H1 (cell line): ENCODE measurements at regions not wholly inside any gene's neighbourhood (a gene's known extent, or its start where the extent isn't known, plus 50 kb on each side); places are given as distances from the start of the nearest gene placed in this dataset.

Experiments used
- CTCF ChIA-PET: fragments of 300-600 bp; sonication (Branson Sonifier 250); formaldehyde crosslinking; loops from one replicate; lab custom pipeline; 2021; ENCODE audit not compliant: partially characterized antibody; lab: Charles Lee
- POLR2A ChIA-PET: fragments of 300-600 bp; sonication (Branson Sonifier 250); formaldehyde crosslinking; loops from one replicate; lab custom pipeline; 2021; ENCODE audit warnings: inconsistent platforms; ENCODE audit not compliant: partially characterized antibody; lab: Charles Lee
- DNase-seq, 2 experiments: peaks; one replicate each; pipeline versions ENCODE4 v3.0.0 to v3.0.0-alpha.2; 2010 to 2022; ENCODE audit warnings: low spot score in 2 of 2, low read depth in 1 of 2, mixed read lengths in 1 of 2
- FAIRE-seq: peaks from 2 replicates; lab custom pipeline; 2011; peaks lifted over from hg19 to GRCh38; lab: Jason Lieb, UNC
- H2AFZ ChIP-seq: 2 replicates; pipeline ENCODE4 v1.8.1; 2012; ENCODE audit warnings: low read length, inconsistent platforms
- H2AK5ac ChIP-seq: 2 replicates; pipeline ENCODE4 v1.6.1; 2013; ENCODE audit warnings: low read depth, low read length
- H2BK120ac ChIP-seq: replicated peaks from 2 replicates; pipeline ENCODE3; 2013; ENCODE audit warnings: low read depth, low read length, inconsistent platforms
- H2BK12ac ChIP-seq: 2 replicates; pipeline ENCODE4 v1.6.1; 2013; ENCODE audit warnings: low read depth, low read length
- H2BK15ac ChIP-seq: 2 replicates; pipeline ENCODE4 v1.6.1; 2013; ENCODE audit warnings: low read length
- H2BK20ac ChIP-seq: 2 replicates; pipeline ENCODE4 v1.6.1; 2013; ENCODE audit warnings: low read length
- H2BK5ac ChIP-seq: 2 replicates; pipeline ENCODE4 v1.6.1; 2013; ENCODE audit warnings: low read depth, low read length
- H3K14ac ChIP-seq: 2 replicates; pipeline ENCODE4 v1.6.1; 2013; ENCODE audit warnings: inconsistent platforms; ENCODE audit not compliant: insufficient read length
- H3K18ac ChIP-seq: 2 replicates; pipeline ENCODE4 v1.6.1; 2013; ENCODE audit warnings: low read length; ENCODE audit errors: extremely low read depth
- H3K23ac ChIP-seq: 2 replicates; pipeline ENCODE4 v1.6.1; 2013; ENCODE audit warnings: inconsistent platforms; ENCODE audit not compliant: insufficient read length
- H3K23me2 ChIP-seq: 2 replicates; pipeline ENCODE4 v1.6.1; 2013; ENCODE audit warnings: low read depth, low read length
- H3K27ac ChIP-seq: 2 replicates; pipeline ENCODE4 v1.6.1; 2011; ENCODE audit warnings: low read depth, low read length, inconsistent platforms
- H3K27me3 ChIP-seq, 4 experiments: replicated peaks in 1 of 4; 1 replicate in 1 of 4; 2 replicates in 3 of 4; pipeline versions ENCODE4 v1.6.1 to v1.8.1; 2011 to 2013; ENCODE audit warnings: low read length in 3 of 4, mild to moderate bottlenecking in 3 of 4, inconsistent platforms in 2 of 4, mixed read lengths in 2 of 4, moderate library complexity in 1 of 4; ENCODE audit not compliant: control insufficient read depth in 3 of 4, insufficient read depth in 3 of 4; ENCODE audit errors: extremely low read depth in 1 of 4
- H3K36me3 ChIP-seq, 4 experiments: 2 replicates each; pipeline versions ENCODE4 v1.6.1 to v1.8.1; 2011 to 2013; ENCODE audit warnings: mild to moderate bottlenecking in 4 of 4, low read length in 3 of 4, moderate library complexity in 2 of 4, control low read depth in 1 of 4, inconsistent platforms in 1 of 4; ENCODE audit not compliant: insufficient read depth in 4 of 4, control insufficient read depth in 2 of 4
- H3K4ac ChIP-seq: replicated peaks from 2 replicates; pipeline ENCODE3; 2013; ENCODE audit warnings: low read length, low read depth, mixed read lengths, inconsistent platforms; ENCODE audit not compliant: insufficient read length
- H3K4me1 ChIP-seq, 4 experiments: replicated peaks in 1 of 4; 1 replicate in 1 of 4; 2 replicates in 3 of 4; pipeline versions ENCODE4 v1.6.1 to v1.8.1; 2011 to 2013; ENCODE audit warnings: low read length in 3 of 4, inconsistent platforms in 2 of 4, mixed read lengths in 1 of 4; ENCODE audit not compliant: insufficient read depth in 4 of 4, control insufficient read depth in 3 of 4
- H3K4me2 ChIP-seq, 2 experiments: 2 replicates each; pipeline versions ENCODE4 v1.6.1 to v1.8.1; 2011 to 2013; ENCODE audit warnings: low read depth in 2 of 2, low read length in 2 of 2, control low read depth in 1 of 2, inconsistent platforms in 1 of 2, mild to moderate bottlenecking in 1 of 2; ENCODE audit not compliant: insufficient read depth in 1 of 2
- H3K4me3 ChIP-seq, 4 experiments: fragments of 200-600, 300-600 bp in 1 of 4; sonication (generic), shearing (Covaris generic), sonication (Bioruptor Twin) in 1 of 4; 2 replicates each; pipeline versions ENCODE4 v1.5.1 to v1.8.1; 2011 to 2016; ENCODE audit warnings: low read length in 4 of 4, low read depth in 3 of 4, control low read depth in 2 of 4, inconsistent platforms in 2 of 4, mild to moderate bottlenecking in 2 of 4, mixed read lengths in 1 of 4, moderate library complexity in 1 of 4; ENCODE audit not compliant: insufficient read depth in 2 of 4; ENCODE audit errors: extremely low read depth in 1 of 4
- H3K56ac ChIP-seq: replicated peaks from 2 replicates; pipeline ENCODE3; 2013; ENCODE audit warnings: low read depth, mild to moderate bottlenecking, mixed read lengths, low read length, inconsistent platforms; ENCODE audit not compliant: insufficient read length
- H3K79me1 ChIP-seq: 2 replicates; pipeline ENCODE4 v1.6.1; 2013; ENCODE audit warnings: low read depth, low read length, control low read depth
- H3K79me2 ChIP-seq, 2 experiments: 2 replicates each; pipeline versions ENCODE4 v1.6.1 to v1.8.1; 2012 to 2013; ENCODE audit warnings: low read length in 2 of 2, mild to moderate bottlenecking in 2 of 2, inconsistent platforms in 1 of 2; ENCODE audit not compliant: insufficient read depth in 2 of 2, control insufficient read depth in 1 of 2
- H3K9ac ChIP-seq, 4 experiments: replicated peaks in 1 of 4; 1 replicate in 1 of 4; 2 replicates in 3 of 4; pipeline versions ENCODE4 v1.6.1 to v1.8.1; 2011 to 2013; ENCODE audit warnings: low read depth in 3 of 4, low read length in 3 of 4, control low read depth in 2 of 4, mild to moderate bottlenecking in 2 of 4, moderate library complexity in 2 of 4, inconsistent platforms in 1 of 4; ENCODE audit errors: extremely low read depth in 1 of 4
- H3K9me3 ChIP-seq, 2 experiments: 2 replicates each; pipeline versions ENCODE4 v1.6.1 to v1.8.1; 2012 to 2013; ENCODE audit warnings: mild to moderate bottlenecking in 2 of 2, moderate library complexity in 2 of 2, control low read depth in 1 of 2, inconsistent platforms in 1 of 2, low read depth in 1 of 2, low read length in 1 of 2, mixed read lengths in 1 of 2; ENCODE audit not compliant: insufficient read depth in 2 of 2
- H4K20me1 ChIP-seq, 2 experiments: replicated peaks in 1 of 2; 2 replicates each; pipeline versions ENCODE3 to v1.8.1; 2011 to 2013; ENCODE audit warnings: inconsistent platforms in 2 of 2, low read length in 2 of 2, mild to moderate bottlenecking in 1 of 2; ENCODE audit not compliant: insufficient read depth in 2 of 2, control insufficient read depth in 1 of 2
- H4K5ac ChIP-seq: 2 replicates; pipeline ENCODE4 v1.6.1; 2013; ENCODE audit warnings: low read length, low read depth, mixed read lengths, inconsistent platforms; ENCODE audit not compliant: insufficient read length
- H4K8ac ChIP-seq: 2 replicates; pipeline ENCODE4 v1.8.0; 2013; ENCODE audit warnings: mild to moderate bottlenecking, moderate library complexity, low read length, inconsistent platforms; ENCODE audit not compliant: insufficient read depth; ENCODE audit errors: extremely low read depth
- H4K91ac ChIP-seq: replicated peaks from 2 replicates; pipeline ENCODE3; 2013; ENCODE audit warnings: low read length, mixed read lengths, inconsistent platforms; ENCODE audit not compliant: insufficient read length
- CTCF ChIP-seq, 3 experiments: IDR thresholded peaks; 1 replicate in 2 of 3; 2 replicates in 1 of 3; pipeline versions ENCODE4 v1.5.1 to v1.6.1; 2011; ENCODE audit warnings: low read length in 3 of 3, mild to moderate bottlenecking in 3 of 3, inconsistent platforms in 2 of 3, low read depth in 1 of 3, moderate library complexity in 1 of 3; ENCODE audit not compliant: insufficient read depth in 1 of 3; ENCODE audit errors: control extremely low read depth in 1 of 3
- PHF8 ChIP-seq: fragments of 200-600 bp; sonication (generic); conservative IDR thresholded peaks from 2 replicates; pipeline ENCODE4 v1.7.1; 2012; ENCODE audit warnings: low read depth, mild to moderate bottlenecking, inconsistent platforms, low read length, moderate library complexity
- RAD21 ChIP-seq, 2 experiments: IDR thresholded peaks in 1 of 2; conservative IDR thresholded peaks in 1 of 2; 2 replicates each; pipeline ENCODE4 v1.6.1; 2011; ENCODE audit warnings: low read depth in 2 of 2, low read length in 2 of 2, improper control_type of control experiment in 1 of 2, inconsistent platforms in 1 of 2, mild to moderate bottlenecking in 1 of 2, moderate library complexity in 1 of 2
- SIX5 ChIP-seq: IDR thresholded peaks from 2 replicates; pipeline ENCODE4 v1.6.1; 2011; ENCODE audit warnings: mild to moderate bottlenecking, low read depth, low read length
- SP4 ChIP-seq: IDR thresholded peaks from 2 replicates; pipeline ENCODE4 v1.6.1; 2012; ENCODE audit warnings: low read length, inconsistent platforms
- WGBS, 2 experiments: shearing (Covaris generic) in 1 of 2; methylation state at CpG; one replicate each; pipeline versions ENCODE4 v1.1.6 to v1.1.7; 2013 to 2015; ENCODE audit warnings: low lambda C conversion rate in 2 of 2, mixed read lengths in 2 of 2, inconsistent platforms in 1 of 2, low coverage in 1 of 2, missing lambda C conversion rate in 1 of 2; ENCODE audit not compliant: insufficient replicate concordance in 2 of 2, insufficient coverage in 1 of 2, insufficient read length in 1 of 2; ENCODE audit errors: extremely low coverage in 1 of 2, missing lambda C conversion rate in 1 of 2; 5-methylcytosine and 5-hydroxymethylcytosine counted together

GRCh38 chr14:25431211-25432076, 381.5 kb upstream of the STXBP6 start:
- H2AFZ ChIP-seq: peak overlapping the region; percentile 50; the same call in 1 of the 2 replicates
- peak; percentile 87 for FAIRE-seq

More at GRCh38 chr14:25431211-25432076, 381.5 kb upstream of the STXBP6 start:
- H3K14ac ChIP-seq: no peak overlapping the region
- H4K8ac ChIP-seq: no peak overlapping the region
- no peak overlapping the region for H3K27ac ChIP-seq
- 89% methylated on average over 21 of the region's 21 CpGs; no CpG with 5 or more reads in 1 of the 2 experiments for WGBS, 2 experiments
- no peaks in the 10 kb centered on the region for H3K36me3 ChIP-seq
- peak; percentile 15 to 65 for DNase-seq
- no peaks in the 10 kb centered on the region for H4K20me1 ChIP-seq
- H2BK120ac ChIP-seq: no peak overlapping the region
- no peaks in the 10 kb centered on the region for H3K23me2 ChIP-seq
- H2BK20ac ChIP-seq: no peak overlapping the region
- H3K4me2 ChIP-seq: no peak overlapping the region
- H2BK5ac ChIP-seq: no peak overlapping the region
- H4K91ac ChIP-seq: no peak overlapping the region
- H3K79me2 ChIP-seq: no peaks in the 10 kb centered on the region
- CTCF ChIA-PET: interaction anchor here (0.6 to 5.4 kb wide), 24 partner anchors 10 to 1603 kb away, joined by 3 to 50 read pairs (median 4); no protein-coding TSS in a partner anchor
- no peaks in the 10 kb centered on the region for H3K4me1 ChIP-seq
- H4K5ac ChIP-seq: no peak overlapping the region
- no peak overlapping the region for H3K18ac ChIP-seq
- H3K9me3 ChIP-seq: peaks cover 0 to 3% of the 10 kb centered on the region in 2 experiments; a peak in 1 of 4 replicates
- no peak overlapping the region for H3K4me3 ChIP-seq
- no peak overlapping the region for H3K23ac ChIP-seq
- no peak overlapping the region for H3K9ac ChIP-seq
- no peak overlapping the region for H3K56ac ChIP-seq
- H3K27me3 ChIP-seq: no peaks in the 10 kb centered on the region
- POLR2A ChIA-PET: no interaction called here
- H3K79me1 ChIP-seq: no peaks in the 10 kb centered on the region
- no peak overlapping the region for H2BK15ac ChIP-seq
- TF ChIP-seq PHF8 (no peak), SIX5 (no peak), SP4 (no peak), RAD21 (IDR thresholded peaks at IDR 0.05 in 1 of 2, conservative IDR thresholded peaks at IDR 0.05 in 1 of 2; ENCODE audit: low read depth in 2 of 2, low read length in 2 of 2) (peak; percentile 72 to 78), CTCF (IDR thresholded peaks at IDR 0.05; ENCODE audit: control extremely low read depth in 1 of 3, insufficient read depth in 1 of 3, low read depth in 1 of 3, low read length in 3 of 3) (peak; percentile 43 to 69 (median 61))
- TF ChIP-seq, all 59 proteins: peak for 2
- Histone ChIP-seq H3K4ac (no peak overlapping the region), H2BK12ac (no peak overlapping the region), H2AK5ac (no peak overlapping the region)
